HEK293 (cell line): ENCODE measurements at regions not wholly inside any gene's neighbourhood (a gene's known extent, or its start where the extent isn't known, plus 50 kb on each side); places are given as distances from the start of the nearest gene placed in this dataset.

Experiments
- CTCF ChIA-PET: fragments of 350-600 bp; formaldehyde crosslinking; extraction: SDS; loops from one replicate; lab custom pipeline; 2021; ENCODE audit warnings: antibody characterized with exemption; lab: Yijun Ruan, JAX
- POLR2A ChIA-PET: fragments of 300-600 bp; formaldehyde crosslinking; extraction: SDS; loops from one replicate; lab custom pipeline; 2020; ENCODE audit warnings: antibody characterized with exemption, inconsistent platforms; lab: Yijun Ruan, JAX
- H3K27ac ChIP-seq: fragments of 200-500 bp; sonication (Bioruptor generic); 2 replicates; pipeline ENCODE4 v1.5.1; 2014; ENCODE audit warnings: low read depth, low read length, control low read depth, inconsistent platforms; ENCODE audit errors: extremely low read depth
- H3K36me3 ChIP-seq, 2 experiments: fragments of 200-500 bp in 1 of 2; sonication (Bioruptor generic) in 1 of 2; 1 replicate in 1 of 2; 2 replicates in 1 of 2; pipeline ENCODE4 v1.5.1; 2014 to 2017; ENCODE audit warnings: inconsistent platforms in 2 of 2, low read length in 2 of 2; ENCODE audit not compliant: control insufficient read depth in 2 of 2, insufficient read depth in 1 of 2
- H3K4me1 ChIP-seq: fragments of 200-500 bp; sonication (Bioruptor generic); 2 replicates; pipeline ENCODE4 v1.5.1; 2014; ENCODE audit warnings: mild to moderate bottlenecking, low read length, inconsistent platforms; ENCODE audit not compliant: control insufficient read depth, insufficient read depth
- H3K4me3 ChIP-seq: 2 replicates; pipeline ENCODE4 v1.5.1; 2011; ENCODE audit warnings: low read depth, mild to moderate bottlenecking, control low read depth, low read length, moderate library complexity
- H3K9me3 ChIP-seq: fragments of 200-500 bp; sonication (Bioruptor generic); 2 replicates; pipeline ENCODE4 v1.5.1; 2014; ENCODE audit warnings: low read depth, low read length, inconsistent platforms; ENCODE audit not compliant: control insufficient read depth, insufficient read depth
- EGR2 ChIP-seq: fragments of 450-650 bp; formaldehyde crosslinking; IDR thresholded peaks from 2 replicates; pipeline ENCODE4 v1.5.1; 2016; ENCODE audit warnings: low read depth, missing biosample characterization, missing genetic modification characterization
- GLI4 ChIP-seq: fragments of 450-650 bp; formaldehyde crosslinking; IDR thresholded peaks from 2 replicates; pipeline ENCODE4 v1.5.1; 2016; ENCODE audit warnings: missing biosample characterization, missing genetic modification characterization
- KLF9 ChIP-seq: fragments of 450-650 bp; formaldehyde crosslinking; IDR thresholded peaks from 2 replicates; pipeline ENCODE4 v1.5.1; 2016; ENCODE audit warnings: missing biosample characterization, missing genetic modification characterization, low read depth
- RBAK ChIP-seq: fragments of 450-650 bp; formaldehyde crosslinking; IDR thresholded peaks from 2 replicates; pipeline ENCODE4 v1.5.1; 2016; ENCODE audit warnings: missing biosample characterization, missing genetic modification characterization
- REPIN1 ChIP-seq: fragments of 450-650 bp; formaldehyde crosslinking; IDR thresholded peaks from 2 replicates; pipeline ENCODE4 v1.5.1; 2017; ENCODE audit warnings: missing biosample characterization, missing genetic modification characterization, low read depth
- SALL2 ChIP-seq: fragments of 450-650 bp; formaldehyde crosslinking; IDR thresholded peaks from 2 replicates; pipeline ENCODE4 v1.5.0; 2017; ENCODE audit warnings: missing biosample characterization, mild to moderate bottlenecking, missing genetic modification characterization, borderline replicate concordance
- ZBTB17 ChIP-seq: fragments of 450-650 bp; formaldehyde crosslinking; IDR thresholded peaks from 2 replicates; pipeline ENCODE4 v1.5.1; 2016; ENCODE audit warnings: missing biosample characterization, missing genetic modification characterization
- ZFHX2 ChIP-seq: fragments of 450-650 bp; formaldehyde crosslinking; conservative IDR thresholded peaks from 2 replicates; pipeline ENCODE4 v1.5.1; 2016; ENCODE audit warnings: missing biosample characterization, missing genetic modification characterization
- ZNF211 ChIP-seq: fragments of 450-650 bp; formaldehyde crosslinking; IDR thresholded peaks from 2 replicates; pipeline ENCODE4 v1.5.1; 2016; ENCODE audit warnings: low read depth, missing biosample characterization, missing genetic modification characterization
- ZNF311 ChIP-seq: fragments of 450-650 bp; formaldehyde crosslinking; IDR thresholded peaks from 2 replicates; pipeline ENCODE4 v1.5.1; 2017; ENCODE audit warnings: missing biosample characterization, missing genetic modification characterization, borderline replicate concordance
- ZNF335 ChIP-seq: fragments of 450-650 bp; formaldehyde crosslinking; conservative IDR thresholded peaks from 2 replicates; pipeline ENCODE4 v1.5.1; 2016; ENCODE audit warnings: missing biosample characterization, missing genetic modification characterization
- ZNF544 ChIP-seq: fragments of 450-650 bp; formaldehyde crosslinking; IDR thresholded peaks from 2 replicates; pipeline ENCODE4 v1.5.0; 2017; ENCODE audit warnings: missing biosample characterization, missing genetic modification characterization
- ZNF658 ChIP-seq: fragments of 450-650 bp; formaldehyde crosslinking; IDR thresholded peaks from 2 replicates; pipeline ENCODE4; 2016; ENCODE audit warnings: missing biosample characterization, missing genetic modification characterization
- ZNF747 ChIP-seq: fragments of 450-650 bp; formaldehyde crosslinking; IDR thresholded peaks from 2 replicates; pipeline ENCODE4 v1.5.1; 2016; ENCODE audit warnings: missing biosample characterization, missing genetic modification characterization
- ZNF76 ChIP-seq: fragments of 450-650 bp; formaldehyde crosslinking; IDR thresholded peaks from 2 replicates; pipeline ENCODE4; 2016; ENCODE audit warnings: low read depth, missing biosample characterization, missing genetic modification characterization, borderline replicate concordance
- ZNF830 ChIP-seq: fragments of 450-650 bp; IDR thresholded peaks from 2 replicates; pipeline ENCODE4 v1.5.0; 2018; ENCODE audit warnings: missing biosample characterization, missing genetic modification characterization, low read depth, mild to moderate bottlenecking, moderate library complexity
- TF ChIP-seq, protein P1 (sequence below): fragments of 450-650 bp; formaldehyde crosslinking; IDR thresholded peaks from 2 replicates; pipeline ENCODE4 v1.5.1; 2016; ENCODE audit warnings: missing biosample characterization, missing genetic modification characterization
- TF ChIP-seq, protein P2 (sequence below): fragments of 450-650 bp; formaldehyde crosslinking; IDR thresholded peaks from 2 replicates; pipeline ENCODE4 v1.5.1; 2016; ENCODE audit warnings: missing biosample characterization, missing genetic modification characterization
- TF ChIP-seq, protein P3 (sequence below): fragments of 450-650 bp; formaldehyde crosslinking; IDR thresholded peaks from 2 replicates; pipeline ENCODE4 v1.5.1; 2016; ENCODE audit warnings: missing biosample characterization, missing genetic modification characterization
- TF ChIP-seq, protein P4 (sequence below): fragments of 450-650 bp; formaldehyde crosslinking; IDR thresholded peaks from 2 replicates; pipeline ENCODE4 v1.5.1; 2016; ENCODE audit warnings: missing biosample characterization, missing genetic modification characterization

DNA sequence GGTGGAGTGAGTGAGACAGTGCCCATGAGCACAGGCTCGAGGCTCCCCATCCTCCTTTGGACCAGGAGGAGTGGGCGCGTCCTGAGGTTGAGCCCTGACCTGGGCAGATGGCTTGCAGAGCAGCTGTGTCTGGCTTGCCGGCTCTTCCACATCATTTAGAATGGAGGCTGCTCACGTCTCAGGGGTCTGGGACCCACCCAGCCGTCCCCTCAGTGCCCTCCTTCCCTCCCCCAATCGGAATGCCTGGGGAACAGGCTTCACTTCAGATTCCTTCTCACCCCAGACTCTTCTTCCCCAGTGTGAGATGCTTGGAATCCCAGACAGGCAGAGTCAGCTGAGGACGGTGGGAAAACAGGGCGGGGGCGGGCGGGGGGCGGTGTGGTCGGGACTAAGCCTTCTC lies 968.6 kb upstream of the ZNF722 start (continued):
- TF ChIP-seq, protein P1, sequence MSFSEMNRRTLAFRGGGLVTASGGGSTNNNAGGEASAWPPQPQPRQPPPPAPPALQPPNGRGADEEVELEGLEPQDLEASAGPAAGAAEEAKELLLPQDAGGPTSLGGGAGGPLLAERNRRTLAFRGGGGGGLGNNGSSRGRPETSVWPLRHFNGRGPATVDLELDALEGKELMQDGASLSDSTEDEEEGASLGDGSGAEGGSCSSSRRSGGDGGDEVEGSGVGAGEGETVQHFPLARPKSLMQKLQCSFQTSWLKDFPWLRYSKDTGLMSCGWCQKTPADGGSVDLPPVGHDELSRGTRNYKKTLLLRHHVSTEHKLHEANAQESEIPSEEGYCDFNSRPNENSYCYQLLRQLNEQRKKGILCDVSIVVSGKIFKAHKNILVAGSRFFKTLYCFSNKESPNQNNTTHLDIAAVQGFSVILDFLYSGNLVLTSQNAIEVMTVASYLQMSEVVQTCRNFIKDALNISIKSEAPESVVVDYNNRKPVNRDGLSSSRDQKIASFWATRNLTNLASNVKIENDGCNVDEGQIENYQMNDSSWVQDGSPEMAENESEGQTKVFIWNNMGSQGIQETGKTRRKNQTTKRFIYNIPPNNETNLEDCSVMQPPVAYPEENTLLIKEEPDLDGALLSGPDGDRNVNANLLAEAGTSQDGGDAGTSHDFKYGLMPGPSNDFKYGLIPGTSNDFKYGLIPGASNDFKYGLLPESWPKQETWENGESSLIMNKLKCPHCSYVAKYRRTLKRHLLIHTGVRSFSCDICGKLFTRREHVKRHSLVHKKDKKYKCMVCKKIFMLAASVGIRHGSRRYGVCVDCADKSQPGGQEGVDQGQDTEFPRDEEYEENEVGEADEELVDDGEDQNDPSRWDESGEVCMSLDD, result no peak
- TF ChIP-seq ZNF658 (no peak), GLI4 (tag by site-specific recombination) (no peak), EGR2 (tag by site-specific recombination) (no peak), ZFHX2 (no peak), ZNF747 (tag by site-specific recombination) (no peak), RBAK (tag by site-specific recombination) (no peak), ZNF76 (tag by site-specific recombination) (no peak)
- TF ChIP-seq, protein P2, sequence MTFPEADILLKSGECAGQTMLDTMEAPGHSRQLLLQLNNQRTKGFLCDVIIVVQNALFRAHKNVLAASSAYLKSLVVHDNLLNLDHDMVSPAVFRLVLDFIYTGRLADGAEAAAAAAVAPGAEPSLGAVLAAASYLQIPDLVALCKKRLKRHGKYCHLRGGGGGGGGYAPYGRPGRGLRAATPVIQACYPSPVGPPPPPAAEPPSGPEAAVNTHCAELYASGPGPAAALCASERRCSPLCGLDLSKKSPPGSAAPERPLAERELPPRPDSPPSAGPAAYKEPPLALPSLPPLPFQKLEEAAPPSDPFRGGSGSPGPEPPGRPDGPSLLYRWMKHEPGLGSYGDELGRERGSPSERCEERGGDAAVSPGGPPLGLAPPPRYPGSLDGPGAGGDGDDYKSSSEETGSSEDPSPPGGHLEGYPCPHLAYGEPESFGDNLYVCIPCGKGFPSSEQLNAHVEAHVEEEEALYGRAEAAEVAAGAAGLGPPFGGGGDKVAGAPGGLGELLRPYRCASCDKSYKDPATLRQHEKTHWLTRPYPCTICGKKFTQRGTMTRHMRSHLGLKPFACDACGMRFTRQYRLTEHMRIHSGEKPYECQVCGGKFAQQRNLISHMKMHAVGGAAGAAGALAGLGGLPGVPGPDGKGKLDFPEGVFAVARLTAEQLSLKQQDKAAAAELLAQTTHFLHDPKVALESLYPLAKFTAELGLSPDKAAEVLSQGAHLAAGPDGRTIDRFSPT (tag by site-specific recombination), result no peak

DNA sequence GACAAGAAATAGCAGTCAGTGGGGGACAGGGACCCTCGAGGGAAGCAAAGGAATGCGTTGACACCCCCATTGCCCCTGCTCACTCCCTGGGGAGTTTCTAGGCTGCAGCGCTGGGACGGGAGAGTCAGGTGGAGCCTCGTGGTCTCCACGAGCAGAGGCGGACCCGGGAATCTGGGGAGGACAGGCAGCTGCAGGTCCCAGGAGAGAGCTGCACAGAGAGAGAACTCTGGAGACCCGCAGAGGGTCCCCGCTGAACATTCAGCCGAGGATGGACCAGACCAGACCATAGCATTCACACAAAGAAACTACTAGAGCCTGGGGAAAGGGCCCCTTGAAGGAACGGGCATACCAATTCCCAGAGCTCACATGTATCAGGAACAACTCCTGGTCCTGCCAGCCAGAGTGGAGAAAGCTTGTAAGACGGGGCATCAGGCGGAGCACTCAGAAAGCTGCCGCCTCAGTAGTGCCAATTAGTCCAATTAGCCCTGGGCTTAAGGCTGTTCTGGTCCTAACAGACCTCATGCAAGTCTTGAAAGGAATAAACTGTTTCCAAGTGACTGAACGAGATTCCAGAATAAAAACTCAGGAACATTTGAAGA lies 966.7 kb upstream of the ZNF722 start:
- H3K4me1 ChIP-seq, result no peaks in the 10 kb centered on the region
- no peak overlapping the region for H3K4me3 ChIP-seq
- POLR2A ChIA-PET, result no interaction called here
- CTCF ChIA-PET, result no interaction called here
- no peaks in the 10 kb centered on the region for H3K36me3 ChIP-seq
- H3K9me3 ChIP-seq, result no peaks in the 10 kb centered on the region
- H3K27ac ChIP-seq, result no peak overlapping the region
- TF ChIP-seq ZNF211, result no peak
- no peak for TF ChIP-seq REPIN1 (tag by site-specific recombination)
- no peak for TF ChIP-seq ZNF311 (tag by site-specific recombination)
- TF ChIP-seq, protein P3, sequence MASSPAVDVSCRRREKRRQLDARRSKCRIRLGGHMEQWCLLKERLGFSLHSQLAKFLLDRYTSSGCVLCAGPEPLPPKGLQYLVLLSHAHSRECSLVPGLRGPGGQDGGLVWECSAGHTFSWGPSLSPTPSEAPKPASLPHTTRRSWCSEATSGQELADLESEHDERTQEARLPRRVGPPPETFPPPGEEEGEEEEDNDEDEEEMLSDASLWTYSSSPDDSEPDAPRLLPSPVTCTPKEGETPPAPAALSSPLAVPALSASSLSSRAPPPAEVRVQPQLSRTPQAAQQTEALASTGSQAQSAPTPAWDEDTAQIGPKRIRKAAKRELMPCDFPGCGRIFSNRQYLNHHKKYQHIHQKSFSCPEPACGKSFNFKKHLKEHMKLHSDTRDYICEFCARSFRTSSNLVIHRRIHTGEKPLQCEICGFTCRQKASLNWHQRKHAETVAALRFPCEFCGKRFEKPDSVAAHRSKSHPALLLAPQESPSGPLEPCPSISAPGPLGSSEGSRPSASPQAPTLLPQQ (tag by site-specific recombination), result no peak
- TF ChIP-seq, protein P4, sequence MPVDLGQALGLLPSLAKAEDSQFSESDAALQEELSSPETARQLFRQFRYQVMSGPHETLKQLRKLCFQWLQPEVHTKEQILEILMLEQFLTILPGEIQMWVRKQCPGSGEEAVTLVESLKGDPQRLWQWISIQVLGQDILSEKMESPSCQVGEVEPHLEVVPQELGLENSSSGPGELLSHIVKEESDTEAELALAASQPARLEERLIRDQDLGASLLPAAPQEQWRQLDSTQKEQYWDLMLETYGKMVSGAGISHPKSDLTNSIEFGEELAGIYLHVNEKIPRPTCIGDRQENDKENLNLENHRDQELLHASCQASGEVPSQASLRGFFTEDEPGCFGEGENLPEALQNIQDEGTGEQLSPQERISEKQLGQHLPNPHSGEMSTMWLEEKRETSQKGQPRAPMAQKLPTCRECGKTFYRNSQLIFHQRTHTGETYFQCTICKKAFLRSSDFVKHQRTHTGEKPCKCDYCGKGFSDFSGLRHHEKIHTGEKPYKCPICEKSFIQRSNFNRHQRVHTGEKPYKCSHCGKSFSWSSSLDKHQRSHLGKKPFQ, result no peak
- no peak for TF ChIP-seq ZBTB17 (tag by site-specific recombination)
- no peak for TF ChIP-seq SALL2
- no peak for TF ChIP-seq ZNF830
- no peak for TF ChIP-seq KLF9
- no peak for TF ChIP-seq ZNF335
- TF ChIP-seq ZNF544 (tag by site-specific recombination), result no peak
- TF ChIP-seq, all 188 proteins: peak for 0
